H9 (cell line): ENCODE measurements at regions not wholly inside any gene's neighbourhood (a gene's known extent, or its start where the extent isn't known, plus 50 kb on each side); places are given as distances from the start of the nearest gene placed in this dataset.

ENCODE experiments used
- DNase-seq: peaks from one replicate; pipeline ENCODE4 v3.0.0-alpha.2; 2017
- H2AFZ ChIP-seq: one replicate; pipeline ENCODE4 v1.6.1; 2013; ENCODE audit warnings: mild to moderate bottlenecking, low read length, control low read depth, moderate library complexity
- H2AK5ac ChIP-seq: 2 replicates; pipeline ENCODE4 v1.6.1; 2013; ENCODE audit warnings: low read length, control low read depth, mixed read lengths; ENCODE audit not compliant: insufficient read length
- H2BK120ac ChIP-seq: one replicate; pipeline ENCODE4 v1.6.1; 2013; ENCODE audit warnings: low read depth, mild to moderate bottlenecking, low read length, control low read depth, inconsistent platforms; ENCODE audit not compliant: poor library complexity, severe bottlenecking
- H2BK12ac ChIP-seq: 2 replicates; pipeline ENCODE4 v1.6.1; 2013; ENCODE audit warnings: low read length, control low read depth, mixed read lengths, low read depth; ENCODE audit not compliant: insufficient read length
- H2BK15ac ChIP-seq: 2 replicates; pipeline ENCODE4 v1.6.1; 2013; ENCODE audit warnings: low read depth, low read length, control low read depth
- H2BK20ac ChIP-seq: one replicate; pipeline ENCODE4 v1.6.1; 2013; ENCODE audit warnings: low read depth, mild to moderate bottlenecking, low read length, control low read depth, inconsistent platforms; ENCODE audit not compliant: poor library complexity, severe bottlenecking
- H2BK5ac ChIP-seq: 2 replicates; pipeline ENCODE4 v1.6.1; 2013; ENCODE audit warnings: low read length, control low read depth, mixed read lengths; ENCODE audit not compliant: insufficient read length
- H3K14ac ChIP-seq: 2 replicates; pipeline ENCODE4 v1.6.1; 2013; ENCODE audit warnings: low read length, control low read depth; ENCODE audit not compliant: insufficient read depth
- H3K18ac ChIP-seq: 2 replicates; pipeline ENCODE4 v1.6.1; 2013; ENCODE audit warnings: low read depth, mild to moderate bottlenecking, mixed read lengths, low read length, control low read depth; ENCODE audit not compliant: insufficient read length
- H3K23ac ChIP-seq: 2 replicates; pipeline ENCODE4 v1.6.1; 2013; ENCODE audit warnings: low read length, control low read depth, mixed read lengths, low read depth; ENCODE audit not compliant: insufficient read length
- H3K23me2 ChIP-seq: 2 replicates; pipeline ENCODE4 v1.6.1; 2013; ENCODE audit warnings: low read depth, mild to moderate bottlenecking, mixed read lengths, low read length, control low read depth; ENCODE audit not compliant: insufficient read length, poor library complexity, severe bottlenecking
- H3K27ac ChIP-seq: 2 replicates; pipeline ENCODE4 v1.5.1; 2013; ENCODE audit warnings: low read length, control low read depth, mixed read lengths, low read depth; ENCODE audit not compliant: insufficient read length
- H3K27me3 ChIP-seq: 2 replicates; pipeline ENCODE4 v1.6.1; 2013; ENCODE audit warnings: low read length, control low read depth, inconsistent platforms; ENCODE audit not compliant: insufficient read depth
- H3K4ac ChIP-seq: 2 replicates; pipeline ENCODE4 v1.6.1; 2013; ENCODE audit warnings: low read depth, mild to moderate bottlenecking, control low read depth, inconsistent platforms, low read length, moderate library complexity
- H3K4me1 ChIP-seq: 2 replicates; pipeline ENCODE4 v1.6.1; 2013; ENCODE audit warnings: low read length, control low read depth, inconsistent platforms; ENCODE audit not compliant: insufficient read depth
- H3K4me2 ChIP-seq: 2 replicates; pipeline ENCODE4 v1.6.1; 2013; ENCODE audit warnings: low read length, control low read depth, mixed read lengths; ENCODE audit not compliant: insufficient read length, insufficient read depth
- H3K56ac ChIP-seq: 2 replicates; pipeline ENCODE4 v1.6.1; 2013; ENCODE audit warnings: low read depth, mild to moderate bottlenecking, mixed read lengths, low read length, control low read depth; ENCODE audit not compliant: insufficient read length
- H3K79me1 ChIP-seq: 2 replicates; pipeline ENCODE4 v1.6.1; 2013; ENCODE audit warnings: low read depth, mild to moderate bottlenecking, moderate library complexity, low read length, control low read depth, inconsistent platforms; ENCODE audit not compliant: insufficient read depth, poor library complexity, severe bottlenecking
- H3K79me2 ChIP-seq: 2 replicates; pipeline ENCODE4 v1.6.1; 2013; ENCODE audit warnings: low read length, control low read depth, inconsistent platforms; ENCODE audit not compliant: insufficient read depth
- H3K9ac ChIP-seq: 2 replicates; pipeline ENCODE4 v1.6.1; 2013; ENCODE audit warnings: low read length, control low read depth, mixed read lengths; ENCODE audit not compliant: insufficient read length; ENCODE audit errors: extremely low read depth
- H3K9me3 ChIP-seq: one replicate; pipeline ENCODE4 v1.6.1; 2013; ENCODE audit warnings: low read depth, low read length, inconsistent platforms; ENCODE audit not compliant: control insufficient read depth
- H3T11ph ChIP-seq: one replicate; pipeline ENCODE4 v1.6.1; 2013; ENCODE audit warnings: mild to moderate bottlenecking, low read length, control low read depth, inconsistent platforms
- H4K20me1 ChIP-seq: one replicate; pipeline ENCODE4 v1.6.1; 2013; ENCODE audit not compliant: control insufficient read depth, insufficient read length, insufficient read depth
- H4K5ac ChIP-seq: 2 replicates; pipeline ENCODE4 v1.6.1; 2013; ENCODE audit warnings: low read depth, mild to moderate bottlenecking, mixed read lengths, low read length, control low read depth; ENCODE audit not compliant: insufficient read length
- H4K8ac ChIP-seq: replicated peaks from 2 replicates; pipeline ENCODE4 v1.6.1; 2013; ENCODE audit warnings: low read length, control low read depth, mixed read lengths, low read depth; ENCODE audit not compliant: insufficient read length
- H4K91ac ChIP-seq: 2 replicates; pipeline ENCODE4 v1.6.1; 2013; ENCODE audit warnings: low read depth, mild to moderate bottlenecking, moderate library complexity, mixed read lengths, low read length, control low read depth; ENCODE audit not compliant: insufficient read length
- H3K27ac Mint-ChIP-seq, 3 experiments: 2 replicates in 2 of 3; 3 replicates in 1 of 3; pipeline ENCODE4 v1.8.0; 2020 to 2021; ENCODE audit warnings: mixed read lengths in 3 of 3, mild to moderate bottlenecking in 1 of 3, moderate library complexity in 1 of 3
- H3K27me3 Mint-ChIP-seq: 2 replicates; pipeline ENCODE4 v1.8.0; 2021; ENCODE audit warnings: low read depth, mild to moderate bottlenecking, moderate library complexity, mixed read lengths
- H3K36me3 Mint-ChIP-seq, 3 experiments: 2 replicates in 2 of 3; 3 replicates in 1 of 3; pipeline ENCODE4 v1.8.0; 2020 to 2021; ENCODE audit warnings: low read depth in 3 of 3, mixed read lengths in 3 of 3; ENCODE audit not compliant: insufficient read depth in 1 of 3
- H3K4me1 Mint-ChIP-seq, 2 experiments: 2 replicates each; pipeline ENCODE4 v1.8.0; 2020; ENCODE audit warnings: mixed read lengths in 2 of 2
- H3K4me3 Mint-ChIP-seq, 2 experiments: 2 replicates in 1 of 2; 3 replicates in 1 of 2; pipeline ENCODE4 v1.8.0; 2020 to 2021; ENCODE audit warnings: mild to moderate bottlenecking in 2 of 2, mixed read lengths in 2 of 2, moderate library complexity in 1 of 2
- H3K9me3 Mint-ChIP-seq, 2 experiments: 2 replicates in 1 of 2; 3 replicates in 1 of 2; pipeline ENCODE4 v1.8.0; 2020; ENCODE audit warnings: mild to moderate bottlenecking in 2 of 2, mixed read lengths in 2 of 2, moderate library complexity in 1 of 2
- WGBS: extraction: QIAGEN DNeasy Blood & Tissue Kit; methylation state at CpG from one replicate; pipeline ENCODE4 v1.1.7; 2013; ENCODE audit warnings: missing lambda C conversion rate, low lambda C conversion rate, mixed read lengths; ENCODE audit not compliant: insufficient read length; ENCODE audit errors: extremely low coverage; 5-methylcytosine and 5-hydroxymethylcytosine counted together
- TF ChIP-seq, protein P1 (sequence below): fragments of 200-600 bp; sonication (generic); conservative IDR thresholded peaks from 3 replicates; pipeline ENCODE4 v1.8.0; 2021; ENCODE audit warnings: antibody characterized with exemption, mild to moderate bottlenecking

DNA sequence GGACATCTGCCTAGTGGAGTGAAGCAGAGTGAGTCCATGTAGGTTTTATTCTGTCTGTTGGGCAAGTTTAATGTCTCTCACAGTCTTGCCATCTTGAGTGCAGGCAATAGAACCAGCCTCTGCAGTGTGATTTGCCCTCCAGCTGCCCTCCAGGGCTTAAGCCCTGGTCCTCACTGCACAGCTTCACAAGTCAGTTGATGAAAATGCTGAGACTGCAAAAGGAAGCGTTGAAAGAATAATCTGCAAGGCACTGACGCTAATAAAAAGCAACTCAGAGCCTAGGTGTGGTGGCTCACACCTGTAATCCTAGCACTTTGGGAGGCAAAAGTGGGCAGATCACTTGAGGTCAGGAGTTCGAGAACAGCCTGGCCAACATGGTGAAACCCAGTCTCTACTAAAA is 54.1 kb upstream of the PHOX2B start:
- Mint-ChIP-seq H3K4me3 (no peak overlapping the region), H3K27ac (no peak overlapping the region), H3K4me1 (peaks cover 3 to 7% of the 10 kb centered on the region in 2 experiments; a peak in 3 of 4 replicates), H3K9me3 (peaks cover 0 to 3% of the 10 kb centered on the region in 2 experiments; a peak in 1 of 5 replicates), H3K27me3 (peaks cover 20% of the 10 kb centered on the region), H3K36me3 (no peaks in the 10 kb centered on the region)
- no CpG with 5 or more reads among the region's 3 CpGs for WGBS
- H2BK5ac ChIP-seq = no peak overlapping the region
- TF ChIP-seq, protein P1, sequence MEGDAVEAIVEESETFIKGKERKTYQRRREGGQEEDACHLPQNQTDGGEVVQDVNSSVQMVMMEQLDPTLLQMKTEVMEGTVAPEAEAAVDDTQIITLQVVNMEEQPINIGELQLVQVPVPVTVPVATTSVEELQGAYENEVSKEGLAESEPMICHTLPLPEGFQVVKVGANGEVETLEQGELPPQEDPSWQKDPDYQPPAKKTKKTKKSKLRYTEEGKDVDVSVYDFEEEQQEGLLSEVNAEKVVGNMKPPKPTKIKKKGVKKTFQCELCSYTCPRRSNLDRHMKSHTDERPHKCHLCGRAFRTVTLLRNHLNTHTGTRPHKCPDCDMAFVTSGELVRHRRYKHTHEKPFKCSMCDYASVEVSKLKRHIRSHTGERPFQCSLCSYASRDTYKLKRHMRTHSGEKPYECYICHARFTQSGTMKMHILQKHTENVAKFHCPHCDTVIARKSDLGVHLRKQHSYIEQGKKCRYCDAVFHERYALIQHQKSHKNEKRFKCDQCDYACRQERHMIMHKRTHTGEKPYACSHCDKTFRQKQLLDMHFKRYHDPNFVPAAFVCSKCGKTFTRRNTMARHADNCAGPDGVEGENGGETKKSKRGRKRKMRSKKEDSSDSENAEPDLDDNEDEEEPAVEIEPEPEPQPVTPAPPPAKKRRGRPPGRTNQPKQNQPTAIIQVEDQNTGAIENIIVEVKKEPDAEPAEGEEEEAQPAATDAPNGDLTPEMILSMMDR = no peak
- no peak overlapping the region for H4K5ac ChIP-seq
- H3K27me3 ChIP-seq = no peaks in the 10 kb centered on the region
- no peak overlapping the region for H3K9ac ChIP-seq
- H4K8ac ChIP-seq = no peak overlapping the region
- no peaks in the 10 kb centered on the region for H3K4me1 ChIP-seq
- no peak overlapping the region for H3K27ac ChIP-seq
- H2BK12ac ChIP-seq = no peak overlapping the region
- H2AK5ac ChIP-seq = no peak overlapping the region
- H3K79me1 ChIP-seq = no peaks in the 10 kb centered on the region
- H3T11ph ChIP-seq = no peak overlapping the region
- H3K4ac ChIP-seq = no peak overlapping the region
- H3K18ac ChIP-seq = no peak overlapping the region
- H3K14ac ChIP-seq = no peak overlapping the region
- no peaks in the 10 kb centered on the region for H3K23me2 ChIP-seq
- H4K91ac ChIP-seq = no peak overlapping the region
- no peak overlapping the region for H3K4me2 ChIP-seq
- no peaks in the 10 kb centered on the region for H3K9me3 ChIP-seq
- no peak overlapping the region for H3K23ac ChIP-seq
- no peaks in the 10 kb centered on the region for H4K20me1 ChIP-seq
- H2BK15ac ChIP-seq = no peak overlapping the region
- no peaks in the 10 kb centered on the region for H3K79me2 ChIP-seq
- H2BK120ac ChIP-seq = no peak overlapping the region
- H2AFZ ChIP-seq = no peak overlapping the region
- H3K56ac ChIP-seq = no peak overlapping the region
- H2BK20ac ChIP-seq = no peak overlapping the region
- DNase-seq = no peak
